Activated naive CD4-positive, alpha-beta T cell treated with anti-CD3 and anti-CD28 coated beads, Interleukin-2, amount 50 U/mL, for 24 hours (primary cell): ENCODE measurements at regions not wholly inside any gene's neighbourhood (a gene's known extent, or its start where the extent isn't known, plus 50 kb on each side); places are given as distances from the start of the nearest gene placed in this dataset.

Experiments
- H3K27ac Mint-ChIP-seq: one replicate; pipeline ENCODE4 v1.8.0; 2021; ENCODE audit warnings: mild to moderate bottlenecking, mixed read lengths
- H3K27me3 Mint-ChIP-seq: one replicate; pipeline ENCODE4 v1.8.0; 2021; ENCODE audit warnings: mixed read lengths
- H3K36me3 Mint-ChIP-seq: one replicate; pipeline ENCODE4 v1.8.0; 2021; ENCODE audit warnings: mixed read lengths
- H3K4me1 Mint-ChIP-seq: one replicate; pipeline ENCODE4 v1.8.0; 2021; ENCODE audit warnings: mixed read lengths
- H3K4me3 Mint-ChIP-seq: one replicate; pipeline ENCODE4 v1.8.0; 2021; ENCODE audit warnings: mild to moderate bottlenecking, mixed read lengths
- H3K9me3 Mint-ChIP-seq: one replicate; pipeline ENCODE4 v1.8.0; 2021; ENCODE audit warnings: mixed read lengths

DNA sequence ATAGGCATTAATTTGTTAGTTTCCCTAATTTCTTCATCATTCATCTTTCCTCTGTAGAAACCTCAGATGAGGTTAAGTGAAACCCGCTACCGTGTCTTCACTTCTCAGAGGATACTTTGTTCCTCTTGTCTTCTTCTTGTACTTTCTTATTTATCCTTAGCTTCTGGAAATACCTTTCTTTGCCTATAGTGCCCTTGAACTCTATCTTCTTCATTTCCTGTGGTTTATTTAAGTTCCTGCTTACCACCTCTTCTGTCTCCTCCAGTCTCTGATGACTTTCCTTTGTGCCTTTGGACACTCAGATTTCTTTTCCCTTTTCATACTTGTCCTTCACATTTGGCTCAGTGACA is 159.6 kb upstream of the LEF1 start:
- Mint-ChIP-seq H3K27ac (no peak overlapping the region), H3K4me3 (peak overlapping the region; percentile 15), H3K4me1 (peaks cover 36% of the 10 kb centered on the region)

DNA sequence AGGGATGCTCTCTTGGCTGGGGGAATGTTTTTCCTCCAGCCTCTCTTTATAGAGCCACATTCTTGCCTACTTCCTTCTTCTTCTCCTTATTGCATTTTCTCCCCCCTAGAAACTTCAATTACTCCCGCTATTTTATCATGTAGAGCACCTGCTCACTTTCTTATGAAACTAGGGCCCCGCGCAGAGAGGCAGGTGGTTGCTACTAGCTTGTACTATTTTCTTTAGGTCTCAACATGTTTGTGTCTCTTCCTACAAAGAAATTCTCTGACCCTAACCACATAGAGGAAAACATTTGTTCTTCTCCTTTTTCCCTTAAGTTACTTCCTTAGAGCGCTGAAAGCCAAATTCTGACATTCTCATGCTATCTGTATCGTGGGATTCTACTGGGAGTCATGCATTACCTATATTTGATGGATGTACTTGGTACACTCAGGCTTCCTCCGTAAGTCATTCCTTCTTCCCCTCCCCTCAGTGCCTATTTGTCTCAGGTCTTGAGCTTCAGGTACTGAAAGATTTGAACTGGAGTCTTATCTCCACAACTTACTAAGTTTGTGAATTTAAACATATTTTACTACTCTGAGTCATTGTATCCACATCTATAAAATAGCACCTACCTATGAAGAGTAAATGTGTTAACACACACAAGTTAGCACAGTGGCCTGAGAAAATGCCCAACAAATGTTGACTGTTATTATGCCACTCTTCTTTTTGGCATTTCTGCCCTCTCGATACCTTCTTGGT is 159.1 kb upstream of the LEF1 start:
- Mint-ChIP-seq H3K4me3 (no peak overlapping the region), H3K27ac (no peak overlapping the region), H3K9me3 (no peaks in the 10 kb centered on the region), H3K4me1 (peaks cover 36% of the 10 kb centered on the region), H3K27me3 (no peaks in the 10 kb centered on the region), H3K36me3 (no peaks in the 10 kb centered on the region)

More for the DNA sequence above, 159.6 kb upstream of the LEF1 start:
- H3K36me3 Mint-ChIP-seq, result no peaks in the 10 kb centered on the region
- no peaks in the 10 kb centered on the region for H3K9me3 Mint-ChIP-seq
- H3K27me3 Mint-ChIP-seq, result no peaks in the 10 kb centered on the region

DNA sequence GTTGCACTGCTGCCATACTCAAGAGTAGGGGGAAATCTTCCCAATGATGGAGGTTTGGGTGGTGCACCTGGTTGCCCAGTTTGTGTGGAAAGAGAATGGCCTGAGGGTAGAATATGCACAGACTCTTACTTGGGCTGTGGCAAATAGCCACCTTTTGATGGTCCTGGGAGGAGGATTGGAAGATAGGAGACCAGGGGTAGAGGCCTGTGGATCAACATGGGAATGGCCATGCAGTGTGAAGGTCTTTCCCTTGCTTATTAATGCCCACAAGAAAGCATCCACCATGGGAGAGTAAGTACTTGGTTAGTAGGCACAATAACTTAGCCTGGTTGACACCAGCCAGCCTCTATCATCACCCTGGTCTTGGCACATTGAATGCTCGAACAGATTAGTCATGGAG is 156.8 kb upstream of the LEF1 start:
- Mint-ChIP-seq H3K4me1 (peaks cover 36% of the 10 kb centered on the region), H3K36me3 (peaks cover 3% of the 10 kb centered on the region), H3K4me3 (no peak overlapping the region), H3K27me3 (no peaks in the 10 kb centered on the region), H3K27ac (no peak overlapping the region), H3K9me3 (peaks cover 5% of the 10 kb centered on the region)

DNA sequence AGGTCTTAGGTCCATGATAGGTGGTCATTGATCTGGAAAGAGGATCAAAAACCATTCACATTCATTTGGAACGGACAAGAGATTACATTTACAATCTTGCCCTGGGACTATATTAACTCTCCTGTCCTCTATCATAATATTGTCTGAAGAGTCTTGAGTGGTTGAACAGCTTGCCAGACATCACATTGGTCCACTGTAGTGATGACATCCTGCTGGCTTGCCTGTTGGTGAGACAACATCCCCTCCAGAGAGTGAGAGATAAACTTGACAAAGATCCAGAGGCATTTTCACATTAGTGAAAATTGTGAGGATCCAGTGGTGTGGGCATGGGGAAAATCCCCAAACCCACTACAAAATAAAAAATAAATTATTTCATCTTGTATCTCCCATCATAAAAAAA is 155.7 kb upstream of the LEF1 start:
- H3K4me3 Mint-ChIP-seq, result no peak overlapping the region
- H3K4me1 Mint-ChIP-seq, result peaks cover 28% of the 10 kb centered on the region
- peaks cover 5% of the 10 kb centered on the region for H3K9me3 Mint-ChIP-seq
- H3K36me3 Mint-ChIP-seq, result peaks cover 3% of the 10 kb centered on the region
- H3K27me3 Mint-ChIP-seq, result no peaks in the 10 kb centered on the region
- H3K27ac Mint-ChIP-seq, result no peak overlapping the region

DNA sequence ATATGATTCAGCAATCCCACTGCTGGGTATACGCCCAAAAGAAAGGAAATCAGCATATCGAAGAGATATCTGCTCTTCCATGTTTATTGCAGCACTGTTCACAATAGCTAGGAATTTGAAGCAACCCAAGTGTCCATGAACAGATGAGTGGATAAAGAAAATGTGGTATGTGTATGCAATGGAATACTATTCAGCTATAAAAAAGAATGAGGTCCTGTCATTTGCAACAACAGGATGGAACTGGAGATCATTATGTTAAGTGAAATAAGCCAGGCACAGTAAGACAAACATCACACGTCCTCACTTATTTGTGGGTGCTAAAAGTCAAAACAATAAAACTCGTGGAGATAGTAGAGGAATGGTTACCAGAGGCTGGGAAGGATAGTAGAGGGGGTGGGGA is 153.8 kb upstream of the LEF1 start:
- Mint-ChIP-seq H3K4me3 (no peak overlapping the region), H3K4me1 (peaks cover 9% of the 10 kb centered on the region)

DNA sequence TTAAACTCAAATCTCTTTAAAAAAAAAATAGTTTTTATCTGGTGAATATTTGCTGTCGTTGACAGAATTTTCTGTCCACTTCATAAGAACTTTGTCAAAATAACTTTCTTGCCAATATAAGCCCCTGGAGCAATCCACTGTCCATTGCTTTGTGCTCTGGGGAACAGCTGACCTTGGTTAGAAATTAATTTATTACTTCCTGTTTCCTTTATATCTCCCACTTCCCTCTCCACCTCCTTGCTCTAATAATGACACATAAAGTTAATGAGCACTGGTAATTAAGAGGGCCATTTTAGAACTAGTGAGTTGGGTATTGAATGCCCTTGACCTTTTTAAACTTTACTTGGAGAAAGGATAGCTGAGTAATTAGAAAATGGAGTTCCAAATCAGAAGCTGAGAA is 151.3 kb upstream of the LEF1 start:
- Mint-ChIP-seq H3K36me3 (peaks cover 3% of the 10 kb centered on the region), H3K27me3 (no peaks in the 10 kb centered on the region)

More for the DNA sequence above, 153.8 kb upstream of the LEF1 start:
- Mint-ChIP-seq H3K9me3 (peaks cover 5% of the 10 kb centered on the region), H3K36me3 (peaks cover 3% of the 10 kb centered on the region), H3K27ac (peak overlapping the region; percentile 38), H3K27me3 (no peaks in the 10 kb centered on the region)

DNA sequence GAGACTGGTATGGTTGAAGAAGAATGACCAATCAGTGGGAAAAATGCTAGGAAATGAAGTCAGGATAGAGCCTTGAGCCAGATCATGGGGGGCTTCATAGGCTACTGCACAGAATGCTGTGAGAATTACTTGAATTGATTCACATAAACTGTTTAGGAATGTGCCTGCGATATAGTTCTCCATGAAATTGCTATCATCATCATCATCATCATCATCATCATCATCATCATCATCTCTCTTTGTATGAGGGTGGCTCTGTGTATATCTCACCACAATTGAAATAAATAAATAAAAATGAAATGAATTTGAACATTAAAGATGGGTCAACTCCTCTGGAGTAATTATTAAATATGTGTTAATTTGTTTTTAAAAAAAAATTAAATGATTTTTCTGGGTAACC is 148.6 kb upstream of the LEF1 start:
- H3K36me3 Mint-ChIP-seq, result peaks cover under 1% of the 10 kb centered on the region
- no peak overlapping the region for H3K27ac Mint-ChIP-seq
- no peak overlapping the region for H3K4me3 Mint-ChIP-seq
- H3K9me3 Mint-ChIP-seq, result peaks cover under 1% of the 10 kb centered on the region
- H3K27me3 Mint-ChIP-seq, result no peaks in the 10 kb centered on the region
- H3K4me1 Mint-ChIP-seq, result peaks cover 38% of the 10 kb centered on the region

More for the DNA sequence above, 151.3 kb upstream of the LEF1 start:
- no peak overlapping the region for H3K27ac Mint-ChIP-seq
- peaks cover 15% of the 10 kb centered on the region for H3K4me1 Mint-ChIP-seq
- H3K9me3 Mint-ChIP-seq, result peaks cover 5% of the 10 kb centered on the region
- no peak overlapping the region for H3K4me3 Mint-ChIP-seq

DNA sequence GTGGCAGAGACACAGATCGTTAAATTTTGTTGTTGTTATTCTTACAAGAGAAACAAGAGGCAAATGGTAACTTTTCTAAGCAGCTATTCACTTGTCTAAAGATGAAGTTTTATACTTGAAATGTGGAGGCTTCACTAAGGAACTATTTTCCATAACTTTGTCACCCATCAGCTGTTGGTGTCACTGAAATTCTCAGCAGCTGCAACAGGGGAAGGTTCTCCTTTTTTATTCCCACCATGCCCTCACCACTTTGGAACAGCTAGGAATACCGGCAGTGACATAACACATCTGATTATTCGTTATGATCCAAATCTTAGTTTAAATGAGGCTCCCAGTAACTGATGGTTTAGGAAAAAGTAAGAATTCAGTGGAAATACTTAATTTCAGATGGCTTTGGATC is 147.0 kb upstream of the LEF1 start:
- Mint-ChIP-seq H3K9me3 (no peaks in the 10 kb centered on the region), H3K4me3 (peak overlapping the region; percentile 73), H3K27me3 (no peaks in the 10 kb centered on the region), H3K36me3 (no peaks in the 10 kb centered on the region), H3K27ac (no peak overlapping the region), H3K4me1 (peaks cover 53% of the 10 kb centered on the region)

DNA sequence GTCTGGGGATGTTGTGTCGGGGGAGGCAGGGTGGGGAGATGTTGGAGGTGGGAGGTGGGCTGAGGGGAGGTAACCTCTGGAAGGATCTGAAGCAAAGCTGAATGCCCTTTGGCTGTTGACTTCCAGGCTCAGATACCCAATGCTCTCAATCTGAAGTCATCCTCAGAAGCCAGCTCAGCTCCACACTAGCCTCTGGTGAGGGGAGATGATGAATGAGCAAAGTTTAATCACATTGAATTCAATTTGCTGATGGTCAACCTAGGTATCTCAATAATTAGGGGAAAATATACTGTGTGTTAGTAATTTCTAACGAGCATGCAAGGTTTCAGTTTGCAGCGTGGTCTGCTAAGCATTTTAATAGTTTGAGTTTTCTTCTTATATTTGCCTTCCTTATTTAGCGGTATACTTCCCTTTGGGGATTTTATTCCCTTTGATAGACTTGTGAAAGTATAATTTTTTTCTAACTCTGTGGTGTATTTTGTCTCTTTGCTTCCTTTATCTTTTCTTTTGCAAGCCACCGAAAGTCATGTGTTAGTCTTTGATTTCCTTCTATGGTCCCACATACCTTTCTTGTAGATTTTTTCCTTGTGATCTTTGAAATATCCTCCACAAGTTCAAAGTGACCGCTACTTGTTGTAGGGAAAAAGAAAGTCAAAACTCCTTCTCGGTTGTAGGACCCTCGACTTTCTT is 146.3 kb upstream of the LEF1 start:
- no peaks in the 10 kb centered on the region for H3K9me3 Mint-ChIP-seq
- H3K27me3 Mint-ChIP-seq, result no peaks in the 10 kb centered on the region
- peak overlapping the region; percentile 73 for H3K4me3 Mint-ChIP-seq
- H3K27ac Mint-ChIP-seq, result no peak overlapping the region
- H3K4me1 Mint-ChIP-seq, result peaks cover 53% of the 10 kb centered on the region
- no peaks in the 10 kb centered on the region for H3K36me3 Mint-ChIP-seq

DNA sequence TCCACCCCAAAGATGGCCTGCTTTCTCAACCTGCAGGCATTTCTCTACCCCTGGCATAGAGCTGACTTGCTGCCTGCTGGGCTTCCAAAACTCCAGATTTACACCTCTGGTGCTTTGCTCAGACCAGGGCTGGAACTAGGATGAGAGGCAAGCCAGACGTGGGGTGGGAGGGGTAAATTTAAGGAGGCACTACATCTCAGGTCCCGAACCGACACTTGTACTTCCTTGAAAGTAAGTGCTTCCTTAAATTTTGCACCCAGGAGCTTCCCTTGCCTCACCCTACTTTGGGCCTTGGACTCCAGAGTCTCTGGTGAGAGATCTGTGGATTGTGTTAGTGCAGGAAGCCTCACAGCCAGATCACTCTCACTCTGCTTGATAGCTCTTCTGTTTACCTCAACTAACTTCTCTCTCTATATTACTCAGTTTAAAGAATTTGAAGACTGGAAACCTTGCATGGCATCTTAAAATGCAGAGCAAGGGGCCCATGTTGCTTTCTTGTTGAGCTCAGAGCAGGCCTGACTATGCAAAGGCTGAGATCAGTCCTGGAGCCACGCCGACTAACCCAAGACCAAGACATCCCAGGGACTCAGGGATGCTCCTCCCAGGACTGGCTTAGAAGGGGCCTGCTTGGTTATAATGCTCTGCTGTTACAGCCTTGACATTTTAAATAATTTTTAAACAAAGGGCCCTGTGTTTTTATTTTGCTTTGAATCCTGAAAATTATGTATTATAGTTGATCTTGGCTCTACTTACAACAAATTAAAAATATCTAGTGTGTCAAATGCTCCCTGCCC is 145.0 kb upstream of the LEF1 start:
- no peaks in the 10 kb centered on the region for H3K36me3 Mint-ChIP-seq
- no peak overlapping the region for H3K4me3 Mint-ChIP-seq
- H3K4me1 Mint-ChIP-seq, result peaks cover 53% of the 10 kb centered on the region
- H3K9me3 Mint-ChIP-seq, result no peaks in the 10 kb centered on the region
- H3K27ac Mint-ChIP-seq, result no peak overlapping the region
- H3K27me3 Mint-ChIP-seq, result no peaks in the 10 kb centered on the region

DNA sequence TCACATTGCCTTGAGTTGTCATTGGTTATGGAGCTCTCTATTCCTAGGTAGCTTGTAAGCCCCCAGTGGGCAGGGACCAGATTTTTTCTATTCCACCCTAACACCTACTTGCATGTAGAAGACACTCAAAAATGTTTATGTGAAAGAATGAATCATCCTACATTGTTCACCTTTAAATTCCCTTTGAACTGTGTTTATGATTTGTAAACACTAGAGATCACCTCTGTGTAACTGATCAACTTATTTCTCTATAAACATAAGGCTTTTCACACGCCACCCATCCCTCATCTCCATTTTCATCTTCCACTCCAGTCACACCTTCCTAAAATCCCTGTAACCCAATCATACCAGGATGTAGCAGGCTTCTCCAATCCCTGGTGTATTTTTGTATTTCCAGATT is 142.6 kb upstream of the LEF1 start:
- Mint-ChIP-seq H3K27me3 (no peaks in the 10 kb centered on the region), H3K27ac (no peak overlapping the region), H3K4me3 (no peak overlapping the region), H3K4me1 (peaks cover 60% of the 10 kb centered on the region), H3K36me3 (no peaks in the 10 kb centered on the region), H3K9me3 (no peaks in the 10 kb centered on the region)

DNA sequence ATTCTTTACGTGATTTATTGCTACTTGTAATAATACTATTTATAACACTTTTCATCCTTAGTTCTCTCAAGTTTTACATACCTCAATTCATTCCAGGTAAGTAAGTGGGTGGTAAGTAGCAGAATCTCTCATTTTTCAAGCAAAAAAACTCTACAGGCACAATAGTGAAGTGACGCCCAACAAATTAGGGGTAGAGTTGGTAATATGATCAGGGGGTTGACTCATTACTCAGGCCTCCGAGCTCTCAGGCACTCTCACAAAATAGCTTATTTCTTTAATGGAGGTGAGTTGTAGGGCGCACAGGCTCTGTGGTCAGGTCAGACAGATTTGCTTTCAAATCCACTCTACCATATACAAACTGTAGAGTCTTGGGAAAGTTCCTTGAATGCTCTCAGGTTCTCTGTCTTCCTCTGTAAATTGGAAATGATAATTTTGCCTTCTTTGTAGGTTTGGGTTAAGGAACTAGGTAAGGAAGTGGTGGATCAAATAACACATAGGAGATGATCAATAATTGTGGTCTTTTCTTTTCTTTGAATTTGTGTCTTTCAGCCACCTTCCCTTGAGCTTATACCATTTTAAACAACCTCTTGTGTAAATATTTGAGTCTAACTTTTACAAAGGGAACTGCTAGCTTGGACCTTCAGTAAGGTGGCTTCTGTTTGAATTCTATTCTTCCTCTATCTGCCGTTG is 134.9 kb upstream of the LEF1 start:
- H3K9me3 Mint-ChIP-seq, result no peaks in the 10 kb centered on the region
- H3K36me3 Mint-ChIP-seq, result no peaks in the 10 kb centered on the region
- no peak overlapping the region for H3K4me3 Mint-ChIP-seq
- no peak overlapping the region for H3K27ac Mint-ChIP-seq
- no peaks in the 10 kb centered on the region for H3K27me3 Mint-ChIP-seq
- H3K4me1 Mint-ChIP-seq, result peaks cover 30% of the 10 kb centered on the region

DNA sequence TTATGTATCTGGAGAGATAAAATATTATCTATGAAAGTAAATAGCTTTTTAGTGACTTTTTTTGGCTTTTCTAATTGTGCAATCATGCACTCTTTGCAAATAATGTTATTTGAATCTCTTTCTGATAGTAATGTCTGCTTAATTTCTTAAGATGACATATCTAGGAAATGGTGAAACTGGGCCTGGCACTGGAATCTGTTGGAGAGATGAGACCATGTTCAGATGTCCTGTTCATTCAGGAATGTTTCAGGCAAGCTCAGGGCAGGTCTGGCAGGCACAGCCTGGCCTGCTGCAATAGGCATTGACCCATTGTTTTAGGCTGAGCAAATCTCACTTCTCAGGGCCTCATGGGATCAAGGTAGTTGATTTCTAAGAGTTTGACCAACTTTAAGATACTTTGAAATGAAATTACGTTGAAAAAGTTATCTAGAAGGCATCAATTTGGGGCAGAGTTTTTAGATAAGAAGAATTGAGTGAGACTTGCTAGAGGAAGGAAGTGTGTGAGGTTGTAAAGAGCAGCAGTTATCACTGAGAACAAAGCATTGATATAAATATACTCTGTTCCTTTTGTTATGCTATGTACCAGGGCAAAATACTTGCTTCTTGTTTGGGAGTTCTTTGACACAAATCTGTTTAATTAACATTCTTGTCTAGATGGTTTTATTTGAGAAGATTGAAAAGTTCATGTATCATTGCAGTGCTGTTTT is 133.0 kb upstream of the LEF1 start:
- H3K4me3 Mint-ChIP-seq, result peak overlapping the region; percentile 28
- H3K4me1 Mint-ChIP-seq, result peaks cover 21% of the 10 kb centered on the region
- no peaks in the 10 kb centered on the region for H3K36me3 Mint-ChIP-seq
- no peaks in the 10 kb centered on the region for H3K9me3 Mint-ChIP-seq
- no peaks in the 10 kb centered on the region for H3K27me3 Mint-ChIP-seq
- H3K27ac Mint-ChIP-seq, result peak overlapping the region; percentile 9

DNA sequence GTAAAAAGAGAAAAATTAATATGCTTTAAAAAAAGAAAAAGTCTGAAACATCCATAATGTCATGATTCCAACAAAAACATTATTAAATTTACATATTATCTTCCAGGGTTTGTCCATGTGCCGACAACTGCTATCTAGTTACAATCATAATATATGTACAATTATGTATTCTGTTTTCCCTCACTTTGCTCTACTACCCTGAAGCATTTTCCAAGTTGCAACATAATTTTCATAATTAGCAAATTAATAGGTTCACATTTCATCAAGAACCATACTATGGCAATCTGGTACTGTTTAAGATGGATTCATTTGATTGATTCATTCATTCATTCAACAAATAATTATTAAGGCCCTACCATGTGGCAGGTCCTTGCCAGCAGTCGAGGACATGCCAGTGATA is 128.9 kb upstream of the LEF1 start:
- Mint-ChIP-seq H3K4me1 (peaks cover 16% of the 10 kb centered on the region), H3K27ac (no peak overlapping the region), H3K9me3 (no peaks in the 10 kb centered on the region), H3K4me3 (no peak overlapping the region), H3K27me3 (no peaks in the 10 kb centered on the region), H3K36me3 (no peaks in the 10 kb centered on the region)

DNA sequence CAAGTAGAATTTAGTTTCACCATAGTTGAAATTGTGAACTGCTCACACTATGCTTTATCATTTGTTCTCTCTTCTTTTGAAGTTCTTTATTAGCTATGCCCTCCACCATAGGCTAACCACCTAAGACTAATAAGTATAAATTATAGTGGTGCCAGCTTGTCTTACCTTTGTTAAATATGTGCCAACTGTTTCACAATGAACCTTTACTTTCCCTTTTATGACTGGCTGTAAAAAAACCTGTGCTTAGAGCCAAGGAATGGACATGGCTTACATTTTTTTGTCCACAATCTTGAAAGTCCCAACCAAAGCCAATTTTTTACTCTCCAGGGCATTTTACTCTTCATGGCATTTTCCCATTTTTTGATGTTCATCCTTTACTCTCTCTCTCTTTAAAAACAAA is 123.5 kb upstream of the LEF1 start:
- Mint-ChIP-seq H3K9me3 (no peaks in the 10 kb centered on the region), H3K27ac (no peak overlapping the region), H3K4me3 (peak overlapping the region; percentile 15), H3K36me3 (no peaks in the 10 kb centered on the region), H3K4me1 (peaks cover 18% of the 10 kb centered on the region), H3K27me3 (no peaks in the 10 kb centered on the region)
